GM19324 (cell line): ENCODE measurements at regions not wholly inside any gene's neighbourhood (a gene's known extent, or its start where the extent isn't known, plus 50 kb on each side); places are given as distances from the start of the nearest gene placed in this dataset.

Experiments
- ATAC-seq: cut with Tn5 transposase; IDR thresholded peaks from one replicate; pipeline ENCODE4 v1.9.1; 2021; ENCODE audit warnings: mild to moderate bottlenecking, moderate library complexity; ENCODE audit not compliant: unreplicated experiment, low FRiP score

- no peak for ATAC-seq
Observed at GRCh38 chr6:91879386-91879995, 1292.6 kb upstream of the MAP3K7 start.

GRCh38 chr6:91877994-91878393 is 1291.1 kb upstream of the MAP3K7 start:
- ATAC-seq, result no peak

GRCh38 chr6:91874971-91875370 is 1288.1 kb upstream of the MAP3K7 start:
- ATAC-seq, result no peak

- no peak for ATAC-seq
Observed at GRCh38 chr6:91868539-91869202, 1281.8 kb upstream of the MAP3K7 start.

- ATAC-seq, result no peak
Observed at GRCh38 chr6:91865889-91866288, 1279.0 kb upstream of the MAP3K7 start.

- ATAC-seq, result no peak
Observed at GRCh38 chr6:91864911-91865310, 1278.0 kb upstream of the MAP3K7 start.

GRCh38 chr6:91860541-91861335 is 1273.9 kb upstream of the MAP3K7 start:
- no peak for ATAC-seq

GRCh38 chr6:91852252-91852651 is 1265.4 kb upstream of the MAP3K7 start:
- no peak for ATAC-seq

- no peak for ATAC-seq
Observed at GRCh38 chr6:91834813-91835212, 1247.9 kb upstream of the MAP3K7 start.

GRCh38 chr6:91827151-91827550 is 1240.3 kb upstream of the MAP3K7 start:
- ATAC-seq, result no peak

GRCh38 chr6:91826128-91826527 is 1239.3 kb upstream of the MAP3K7 start:
- ATAC-seq, result no peak

GRCh38 chr6:91824331-91824730 is 1237.5 kb upstream of the MAP3K7 start:
- ATAC-seq, result no peak

- no peak for ATAC-seq
Observed at GRCh38 chr6:91822581-91822980, 1235.7 kb upstream of the MAP3K7 start.

- no peak for ATAC-seq
Observed at GRCh38 chr6:91816335-91816734, 1229.5 kb upstream of the MAP3K7 start.

GRCh38 chr6:91813641-91814040 is 1226.8 kb upstream of the MAP3K7 start:
- no peak for ATAC-seq

- ATAC-seq, result no peak
Observed at GRCh38 chr6:91812596-91813274, 1225.9 kb upstream of the MAP3K7 start.

GRCh38 chr6:91804981-91805380 is 1218.1 kb upstream of the MAP3K7 start:
- ATAC-seq, result no peak

- no peak for ATAC-seq
Observed at GRCh38 chr6:91802431-91802830, 1215.6 kb upstream of the MAP3K7 start.

GRCh38 chr6:91796603-91797002 is 1209.7 kb upstream of the MAP3K7 start:
- ATAC-seq, result no peak

- ATAC-seq, result no peak
Observed at GRCh38 chr6:91788501-91788900, 1201.6 kb upstream of the MAP3K7 start.
